Stomach (tissue), 8 donors: ENCODE measurements at regions not wholly inside any gene's neighbourhood (a gene's known extent, or its start where the extent isn't known, plus 50 kb on each side); places are given as distances from the start of the nearest gene placed in this dataset.

Source experiments
- DNase-seq, 2 donors: peaks; one replicate each; pipeline versions ENCODE4 v3.0.0 to v3.0.0-alpha.2; 2013 to 2019
- H3K27ac ChIP-seq, 5 donors: fragments of 200-600 bp in 4 of 5; sonication (generic) in 4 of 5; one replicate each; pipeline ENCODE4 v1.5.1; 2013 to 2019; ENCODE audit warnings: mild to moderate bottlenecking in 1 of 5, moderate library complexity in 1 of 5
- H3K27me3 ChIP-seq, 3 donors: fragments of 200-600 bp; sonication (generic); one replicate each; pipeline ENCODE4 v1.5.1; 2017 to 2019; ENCODE audit warnings: mixed run types in 1 of 3
- H3K36me3 ChIP-seq, 4 donors: fragments of 200-600 bp; sonication (generic); 1 replicate in 3 of 4; 2 replicates in 1 of 4; pipeline ENCODE4 v1.5.1; 2016 to 2019
- H3K4me1 ChIP-seq, 4 donors: fragments of 200-600 bp; sonication (generic); one replicate each; pipeline ENCODE4 v1.5.1; 2016 to 2019
- H3K4me3 ChIP-seq, 4 donors: fragments of 200-600 bp; sonication (generic) in 3 of 4; one replicate each; pipeline ENCODE4 v1.5.1; 2016 to 2019; ENCODE audit warnings: mild to moderate bottlenecking in 1 of 4
- H3K9me3 ChIP-seq, 4 donors: fragments of 200-600 bp; sonication (generic); one replicate each; pipeline ENCODE4 v1.5.1; 2016 to 2019
- EP300 ChIP-seq: sonication (generic); formaldehyde crosslinking; IDR thresholded peaks from one replicate; pipeline ENCODE4 v1.6.1; 2017; ENCODE audit warnings: antibody characterized with exemption
- POLR2A ChIP-seq, 4 donors: fragments of 450-650 bp; IDR thresholded peaks; one replicate each; pipeline ENCODE4 v1.6.1; 2016; ENCODE audit warnings: antibody characterized with exemption in 4 of 4, control low read depth in 2 of 4, mild to moderate bottlenecking in 1 of 4, moderate library complexity in 1 of 4
- POLR2AphosphoS5 ChIP-seq, 3 donors: sonication (generic); formaldehyde crosslinking; IDR thresholded peaks; one replicate each; pipeline ENCODE4 v1.6.1; 2016; ENCODE audit warnings: antibody characterized with exemption in 3 of 3
- WGBS, 5 donors: extraction: QIAGEN DNeasy Blood & Tissue Kit in 3 of 5; methylation state at CpG; one replicate each; pipeline versions ENCODE4 v1.1.5 to v1.1.7; 2013 to 2018; 5-methylcytosine and 5-hydroxymethylcytosine counted together
- intact Hi-C: fragments of 100-400 bp; cut with DNase I; formaldehyde crosslinking; loops from one replicate; pipeline ENCODE4 v1.15.1; 2023; ENCODE audit warnings: low total_unique reads
- TF ChIP-seq, protein P1 (sequence below), 7 experiments: fragments of 450-650 bp in 4 of 7; fragments of 200-600 bp in 3 of 7; sonication (generic) in 3 of 7; IDR thresholded peaks; one replicate each; pipeline ENCODE4 v1.5.1; 2016 to 2019; ENCODE audit warnings: antibody characterized with exemption in 7 of 7, control low read depth in 2 of 7, mild to moderate bottlenecking in 1 of 7
- donor health status: healthy with polysubstance abuse.
- donor health status: Bipolar disorder and iron deficiency.
- donor health status: healthy.

DNA sequence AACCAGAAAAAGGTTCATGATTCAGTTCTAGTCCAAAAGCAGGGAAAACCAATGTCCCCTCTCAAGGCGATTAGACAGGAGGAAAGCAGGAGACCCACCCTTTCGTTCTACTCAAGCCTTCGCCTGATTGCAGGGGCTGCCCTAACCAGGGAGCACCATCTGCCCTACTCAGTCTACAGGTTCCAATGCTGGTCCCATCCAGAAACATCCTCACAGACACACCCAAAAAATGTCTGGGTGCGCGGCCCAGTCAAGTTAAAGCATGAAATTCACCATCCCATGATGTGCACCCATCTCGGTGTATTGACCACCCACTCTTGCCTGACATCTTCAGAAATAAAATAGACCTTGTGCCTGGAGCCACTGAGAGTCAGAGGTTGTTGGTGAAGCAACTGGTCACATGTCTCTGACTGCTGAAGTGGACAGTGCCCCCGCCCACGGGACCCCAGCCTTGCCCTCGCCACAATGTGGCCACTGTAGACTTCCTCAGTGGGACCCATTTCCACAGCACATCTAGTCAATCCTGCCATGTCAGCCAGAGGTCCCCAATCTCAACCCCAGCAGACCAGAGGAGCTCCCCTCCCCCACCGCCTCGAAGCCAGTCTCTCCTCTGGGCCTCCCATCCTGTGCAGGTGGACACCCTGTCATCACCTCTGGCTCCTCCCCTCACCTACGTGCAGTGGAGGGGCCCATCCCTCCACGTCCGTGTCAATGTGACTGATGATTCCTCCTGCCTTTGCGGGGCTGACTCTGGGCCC lies 116.3 kb upstream of the PPP2R2D start:
- 84 to 92% (median 85%) methylated on average over 15 of the region's 15 CpGs for WGBS, 5 donors
- H3K27me3 ChIP-seq, result peaks cover 0 to 19% (median 0%) of the 10 kb centered on the region in 3 donors
- no peak overlapping the region for H3K4me3 ChIP-seq
- no peaks in the 10 kb centered on the region for H3K4me1 ChIP-seq
- no peaks in the 10 kb centered on the region for H3K36me3 ChIP-seq
- DNase-seq, result peak in 1 of 2 donors; percentile 7
- TF ChIP-seq EP300 (no peak), POLR2AphosphoS5 (IDR thresholded peaks at IDR 0.05) (no peak), POLR2A (IDR thresholded peaks at IDR 0.05) (no peak)
- TF ChIP-seq, protein P1, sequence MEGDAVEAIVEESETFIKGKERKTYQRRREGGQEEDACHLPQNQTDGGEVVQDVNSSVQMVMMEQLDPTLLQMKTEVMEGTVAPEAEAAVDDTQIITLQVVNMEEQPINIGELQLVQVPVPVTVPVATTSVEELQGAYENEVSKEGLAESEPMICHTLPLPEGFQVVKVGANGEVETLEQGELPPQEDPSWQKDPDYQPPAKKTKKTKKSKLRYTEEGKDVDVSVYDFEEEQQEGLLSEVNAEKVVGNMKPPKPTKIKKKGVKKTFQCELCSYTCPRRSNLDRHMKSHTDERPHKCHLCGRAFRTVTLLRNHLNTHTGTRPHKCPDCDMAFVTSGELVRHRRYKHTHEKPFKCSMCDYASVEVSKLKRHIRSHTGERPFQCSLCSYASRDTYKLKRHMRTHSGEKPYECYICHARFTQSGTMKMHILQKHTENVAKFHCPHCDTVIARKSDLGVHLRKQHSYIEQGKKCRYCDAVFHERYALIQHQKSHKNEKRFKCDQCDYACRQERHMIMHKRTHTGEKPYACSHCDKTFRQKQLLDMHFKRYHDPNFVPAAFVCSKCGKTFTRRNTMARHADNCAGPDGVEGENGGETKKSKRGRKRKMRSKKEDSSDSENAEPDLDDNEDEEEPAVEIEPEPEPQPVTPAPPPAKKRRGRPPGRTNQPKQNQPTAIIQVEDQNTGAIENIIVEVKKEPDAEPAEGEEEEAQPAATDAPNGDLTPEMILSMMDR (IDR thresholded peaks at IDR 0.05), result no peak
- intact Hi-C loops, result loop anchor here (10.0 kb wide), 2 partner anchors 210 to 330 kb away; no protein-coding TSS in a partner anchor
- H3K27ac ChIP-seq, result no peak overlapping the region
- H3K9me3 ChIP-seq, result peaks cover 0 to 17% (median 0%) of the 10 kb centered on the region in 4 donors

DNA sequence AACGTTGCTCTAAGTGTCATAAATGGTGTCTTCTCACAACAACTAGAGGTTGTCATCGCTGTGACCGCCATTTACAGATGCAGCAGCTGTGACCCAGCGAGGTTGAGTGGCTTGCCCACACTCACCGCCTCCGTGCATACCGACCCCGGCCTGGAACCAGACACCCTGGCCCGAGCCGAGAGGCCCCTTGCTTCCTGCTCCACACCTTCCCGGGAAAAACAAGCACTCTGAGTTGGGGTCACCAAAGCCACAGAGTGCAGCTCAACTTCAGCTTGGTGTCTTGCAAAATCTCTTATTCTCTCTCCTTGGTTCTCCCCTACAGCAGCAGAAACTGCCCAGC lies 115.7 kb upstream of the PPP2R2D start:
- peak in 1 of 2 donors; percentile 24 for DNase-seq
- TF ChIP-seq POLR2A (IDR thresholded peaks at IDR 0.05), result no peak
- TF ChIP-seq, protein P1 (IDR thresholded peaks at IDR 0.05), result no peak
- Histone ChIP-seq H3K27me3 (peaks cover 0 to 17% (median 0%) of the 10 kb centered on the region in 3 donors), H3K9me3 (peaks cover 0 to 11% (median 0%) of the 10 kb centered on the region in 4 donors), H3K27ac (no peak overlapping the region), H3K4me3 (no peak overlapping the region), H3K36me3 (no peaks in the 10 kb centered on the region), H3K4me1 (no peaks in the 10 kb centered on the region)
- 82 to 91% (median 87%) methylated on average over 9 to 11 of the region's 11 CpGs for WGBS, 5 donors
- intact Hi-C loops, result loop anchor here (10.0 kb wide), 2 partner anchors 210 to 330 kb away; no protein-coding TSS in a partner anchor

DNA sequence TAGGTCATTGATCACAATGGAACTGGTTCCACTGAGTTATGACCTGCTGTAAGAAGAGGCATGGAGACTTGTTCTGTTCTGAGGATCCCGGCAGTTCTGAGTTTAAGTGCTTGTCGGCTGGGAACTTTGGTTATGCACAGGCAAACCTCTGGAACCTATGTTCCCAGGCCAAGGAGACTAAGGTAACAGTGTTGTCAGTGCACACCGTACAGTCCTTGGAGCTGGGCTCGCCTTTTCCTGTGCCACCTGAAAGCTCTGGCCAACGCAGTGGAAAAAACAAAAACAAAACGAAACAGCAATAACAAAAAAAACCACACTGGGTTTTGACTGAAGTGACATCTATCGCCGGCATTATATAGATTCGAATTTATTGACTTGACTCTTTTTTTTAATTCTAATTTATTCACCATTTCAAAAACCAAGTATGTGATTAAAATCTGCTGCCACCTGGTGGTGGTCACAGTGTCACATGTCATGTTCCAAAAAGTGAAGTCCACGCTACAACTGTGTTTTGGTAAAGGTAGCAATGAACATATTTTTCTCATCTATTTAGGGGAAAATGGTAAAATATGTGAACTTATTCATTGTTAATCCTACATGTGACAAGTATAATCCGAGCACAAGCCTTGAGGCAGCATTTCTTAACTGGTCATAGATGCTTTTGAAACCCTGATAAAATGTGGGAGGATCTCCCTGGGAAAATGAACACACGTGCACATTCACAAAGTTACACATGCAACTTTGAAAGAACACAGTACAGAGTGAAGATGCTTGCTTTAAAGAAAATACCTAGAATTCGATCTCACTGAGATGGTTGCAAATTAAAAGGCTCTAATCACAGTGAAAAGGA lies 113.8 kb upstream of the PPP2R2D start:
- H3K36me3 ChIP-seq, result no peaks in the 10 kb centered on the region
- H3K27ac ChIP-seq, result no peak overlapping the region
- intact Hi-C loops, result loop anchor here (10.0 kb wide), 2 partner anchors 212 to 332 kb away; no protein-coding TSS in a partner anchor
- no peak for TF ChIP-seq POLR2AphosphoS5 (IDR thresholded peaks at IDR 0.05)
- TF ChIP-seq, protein P1 (IDR thresholded peaks at IDR 0.05), result peak in 5 of 7 experiments; percentile 52 to 72 (median 67)
- H3K4me1 ChIP-seq, result no peaks in the 10 kb centered on the region
- H3K9me3 ChIP-seq, result peaks cover 0 to 8% (median 0%) of the 10 kb centered on the region in 4 donors
- H3K4me3 ChIP-seq, result no peak overlapping the region
- peak; percentile 54 to 73 for DNase-seq
- peaks cover 0 to 19% (median 0%) of the 10 kb centered on the region in 3 donors for H3K27me3 ChIP-seq
- 45 to 49% (median 48%) methylated on average over 13 of the region's 13 CpGs for WGBS, 5 donors

DNA sequence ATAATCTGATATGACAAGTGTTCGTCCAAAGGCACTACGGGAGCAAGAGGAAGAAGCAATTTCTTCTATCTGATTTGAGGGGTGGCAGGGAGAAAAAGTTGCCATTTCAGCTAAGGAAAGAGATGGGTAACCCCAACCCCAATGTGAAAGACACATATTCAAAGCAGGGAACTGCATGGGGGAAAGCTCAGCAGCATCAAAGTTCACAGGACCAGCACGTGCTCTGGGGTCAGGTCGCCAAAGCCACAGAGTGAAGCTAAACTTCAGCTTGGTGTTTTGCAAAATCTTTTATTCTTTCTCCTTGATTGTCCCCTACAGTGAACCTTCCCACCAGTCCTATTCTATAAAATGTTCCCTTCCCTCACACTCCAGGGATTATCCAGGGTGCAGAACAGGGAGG lies 112.8 kb upstream of the PPP2R2D start:
- TF ChIP-seq POLR2A (IDR thresholded peaks at IDR 0.05) (no peak), EP300 (no peak), POLR2AphosphoS5 (IDR thresholded peaks at IDR 0.05) (no peak)
- TF ChIP-seq, protein P1 (IDR thresholded peaks at IDR 0.05), result no peak
- H3K27me3 ChIP-seq, result peaks cover 0 to 29% (median 0%) of the 10 kb centered on the region in 3 donors
- H3K36me3 ChIP-seq, result no peaks in the 10 kb centered on the region
- no peak overlapping the region for H3K27ac ChIP-seq
- peaks cover 0 to 5% (median 0%) of the 10 kb centered on the region in 4 donors for H3K9me3 ChIP-seq
- intact Hi-C loops, result loop anchor here (10.0 kb wide), 2 partner anchors 213 to 333 kb away; no protein-coding TSS in a partner anchor
- WGBS, 5 donors, result 66 to 82% (median 70%) methylated on average over 4 of the region's 4 CpGs
- no peaks in the 10 kb centered on the region for H3K4me1 ChIP-seq
- no peak for DNase-seq
- H3K4me3 ChIP-seq, result no peak overlapping the region
